ENCODE measurements at regions not wholly inside any gene's neighbourhood (a gene's known extent, or its start where the extent isn't known, plus 50 kb on each side); places are given as distances from the start of the nearest gene placed in this dataset.

DNA sequence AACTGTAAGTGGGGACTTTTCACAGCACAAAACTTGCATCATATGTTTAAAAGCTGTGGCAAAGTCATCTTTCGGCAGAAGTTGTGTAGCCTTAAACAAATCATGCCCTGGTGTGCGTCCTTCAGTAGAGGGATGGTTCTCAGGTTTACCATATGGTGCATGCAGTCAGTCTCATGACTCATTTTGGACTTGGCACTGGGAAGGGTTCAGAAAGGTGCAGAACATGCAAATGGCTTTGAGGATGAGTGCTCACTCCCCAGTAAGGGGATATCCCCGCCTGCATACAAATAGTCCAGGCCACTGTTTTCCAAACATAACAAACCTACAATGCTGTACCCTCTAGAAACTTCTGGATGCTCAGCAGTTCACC is 260.3 kb downstream of the NDUFS4 start:
- 83% methylated on average over 3 of the region's 3 CpGs; no CpG with 5 or more reads in 1 of the 2 experiments for WGBS, 2 experiments (ENCODE audit: extremely low coverage in 1 of 2, insufficient coverage in 1 of 2, insufficient read length in 1 of 2, insufficient replicate concordance in 2 of 2, low coverage in 1 of 2, low lambda C conversion rate in 2 of 2, missing lambda C conversion rate in 1 of 2)
- no peak overlapping the region for H2BK5ac ChIP-seq (ENCODE audit: low read depth, low read length)
- no peaks in the 10 kb centered on the region; a peak in 1 of 8 replicates for H3K36me3 ChIP-seq (ENCODE audit: control insufficient read depth in 2 of 4, insufficient read depth in 4 of 4, low read length in 3 of 4)

More for the DNA sequence above, 260.3 kb downstream of the NDUFS4 start:
- no peaks in the 10 kb centered on the region; a peak in 2 of 7 replicates for H3K4me1 ChIP-seq (replicated peaks in 1 of 4; ENCODE audit: control insufficient read depth in 3 of 4, insufficient read depth in 4 of 4, low read length in 3 of 4)
- H3K79me2 ChIP-seq (ENCODE audit: control insufficient read depth in 1 of 2, insufficient read depth in 2 of 2, low read length in 2 of 2): no peaks in the 10 kb centered on the region
- no peaks in the 10 kb centered on the region for H3K27me3 ChIP-seq (replicated peaks in 1 of 4; ENCODE audit: control insufficient read depth in 3 of 4, extremely low read depth in 1 of 4, insufficient read depth in 3 of 4, low read length in 3 of 4)
- H3K9ac ChIP-seq (replicated peaks in 1 of 4; ENCODE audit: extremely low read depth in 1 of 4, low read depth in 3 of 4, low read length in 3 of 4): no peak overlapping the region
- no peak for TF ChIP-seq EGR1 (IDR thresholded peaks at IDR 0.05; ENCODE audit: borderline replicate concordance, low read depth, low read length)
- TF ChIP-seq ASH2L (IDR thresholded peaks at IDR 0.05; ENCODE audit: low read length): no peak
- no peak for TF ChIP-seq RFX5 (IDR thresholded peaks at IDR 0.05; ENCODE audit: borderline replicate concordance, low read depth, low read length)
- TF ChIP-seq CHD2 (IDR thresholded peaks at IDR 0.05; ENCODE audit: low read length): no peak
- TF ChIP-seq RNF2 (IDR thresholded peaks at IDR 0.05; ENCODE audit: borderline replicate concordance, low read depth, low read length, missing control alignments, poor library complexity, severe bottlenecking): no peak
- no peak for TF ChIP-seq YY1 (IDR thresholded peaks at IDR 0.05; ENCODE audit: low read depth, low read length)
- POLR2A ChIA-PET (ENCODE audit: partially characterized antibody): interaction anchor here (0.6 kb wide), 1 partner anchor 254 kb away, joined by 5 read pairs; no protein-coding TSS in a partner anchor
- no peak overlapping the region for H3K14ac ChIP-seq (ENCODE audit: insufficient read length)
- FAIRE-seq (no peak), DNase-seq (ENCODE audit: low read depth in 1 of 2, low spot score in 2 of 2) (no peak)
- H3K56ac ChIP-seq (replicated peaks; ENCODE audit: insufficient read length, low read depth, low read length): no peak overlapping the region
- no peak overlapping the region for H3K4me2 ChIP-seq (ENCODE audit: insufficient read depth in 1 of 2, low read depth in 2 of 2, low read length in 2 of 2)
- H3K4ac ChIP-seq (replicated peaks; ENCODE audit: insufficient read length, low read depth, low read length): no peak overlapping the region
- no peaks in the 10 kb centered on the region for H3K9me3 ChIP-seq (ENCODE audit: insufficient read depth in 2 of 2, low read depth in 1 of 2, low read length in 1 of 2)
- H2AFZ ChIP-seq (ENCODE audit: low read length): no peak overlapping the region
- no peak overlapping the region for H2BK12ac ChIP-seq (ENCODE audit: low read depth, low read length)
- no peak overlapping the region for H2AK5ac ChIP-seq (ENCODE audit: low read depth, low read length)
- H3K18ac ChIP-seq (ENCODE audit: extremely low read depth, low read length): no peak overlapping the region
- H2BK120ac ChIP-seq (replicated peaks; ENCODE audit: low read depth, low read length): no peak overlapping the region
- CTCF ChIA-PET (ENCODE audit: partially characterized antibody): interaction anchor here (0.6 kb wide), 1 partner anchor 605 kb away, joined by 3 read pairs; no protein-coding TSS in a partner anchor
- no peak overlapping the region for H4K5ac ChIP-seq (ENCODE audit: insufficient read length, low read depth, low read length)
- no peak overlapping the region for H3K27ac ChIP-seq (ENCODE audit: low read depth, low read length)
- no peak overlapping the region for H2BK15ac ChIP-seq (ENCODE audit: low read length)
- H4K91ac ChIP-seq (replicated peaks; ENCODE audit: insufficient read length, low read length): no peak overlapping the region
- H3K23ac ChIP-seq (ENCODE audit: insufficient read length): no peak overlapping the region
- H3K4me3 ChIP-seq (ENCODE audit: extremely low read depth in 1 of 4, insufficient read depth in 2 of 4, low read depth in 3 of 4, low read length in 4 of 4): no peak overlapping the region
- no peak overlapping the region for H4K8ac ChIP-seq (ENCODE audit: extremely low read depth, insufficient read depth, low read length)
- no peaks in the 10 kb centered on the region for H3K79me1 ChIP-seq (ENCODE audit: low read depth, low read length)
- no peak overlapping the region for H2BK20ac ChIP-seq (ENCODE audit: low read length)
- H4K20me1 ChIP-seq (replicated peaks in 1 of 2; ENCODE audit: control insufficient read depth in 1 of 2, insufficient read depth in 2 of 2, low read length in 2 of 2): no peaks in the 10 kb centered on the region
- no peaks in the 10 kb centered on the region for H3K23me2 ChIP-seq (ENCODE audit: low read depth, low read length)
